Stomach (tissue), 8 donors: ENCODE measurements at regions not wholly inside any gene's neighbourhood (a gene's known extent, or its start where the extent isn't known, plus 50 kb on each side); places are given as distances from the start of the nearest gene placed in this dataset.

Experiments used
- DNase-seq, 2 donors: peaks; one replicate each; pipeline versions ENCODE4 v3.0.0 to v3.0.0-alpha.2; 2013 to 2019
- H3K27ac ChIP-seq, 5 donors: fragments of 200-600 bp in 4 of 5; sonication (generic) in 4 of 5; one replicate each; pipeline ENCODE4 v1.5.1; 2013 to 2019; ENCODE audit warnings: mild to moderate bottlenecking in 1 of 5, moderate library complexity in 1 of 5
- H3K27me3 ChIP-seq, 3 donors: fragments of 200-600 bp; sonication (generic); one replicate each; pipeline ENCODE4 v1.5.1; 2017 to 2019; ENCODE audit warnings: mixed run types in 1 of 3
- H3K36me3 ChIP-seq, 4 donors: fragments of 200-600 bp; sonication (generic); 1 replicate in 3 of 4; 2 replicates in 1 of 4; pipeline ENCODE4 v1.5.1; 2016 to 2019
- H3K4me1 ChIP-seq, 4 donors: fragments of 200-600 bp; sonication (generic); one replicate each; pipeline ENCODE4 v1.5.1; 2016 to 2019
- H3K4me3 ChIP-seq, 4 donors: fragments of 200-600 bp; sonication (generic) in 3 of 4; one replicate each; pipeline ENCODE4 v1.5.1; 2016 to 2019; ENCODE audit warnings: mild to moderate bottlenecking in 1 of 4
- H3K9me3 ChIP-seq, 4 donors: fragments of 200-600 bp; sonication (generic); one replicate each; pipeline ENCODE4 v1.5.1; 2016 to 2019
- CTCF ChIP-seq, 7 experiments: fragments of 450-650 bp in 4 of 7; fragments of 200-600 bp in 3 of 7; sonication (generic) in 3 of 7; IDR thresholded peaks; one replicate each; pipeline ENCODE4 v1.5.1; 2016 to 2019; ENCODE audit warnings: antibody characterized with exemption in 7 of 7, control low read depth in 2 of 7, mild to moderate bottlenecking in 1 of 7
- EP300 ChIP-seq: sonication (generic); formaldehyde crosslinking; IDR thresholded peaks from one replicate; pipeline ENCODE4 v1.6.1; 2017; ENCODE audit warnings: antibody characterized with exemption
- POLR2A ChIP-seq, 4 donors: fragments of 450-650 bp; IDR thresholded peaks; one replicate each; pipeline ENCODE4 v1.6.1; 2016; ENCODE audit warnings: antibody characterized with exemption in 4 of 4, control low read depth in 2 of 4, mild to moderate bottlenecking in 1 of 4, moderate library complexity in 1 of 4
- POLR2AphosphoS5 ChIP-seq, 3 donors: sonication (generic); formaldehyde crosslinking; IDR thresholded peaks; one replicate each; pipeline ENCODE4 v1.6.1; 2016; ENCODE audit warnings: antibody characterized with exemption in 3 of 3
- WGBS, 5 donors: extraction: QIAGEN DNeasy Blood & Tissue Kit in 3 of 5; methylation state at CpG; one replicate each; pipeline versions ENCODE4 v1.1.5 to v1.1.7; 2013 to 2018; 5-methylcytosine and 5-hydroxymethylcytosine counted together
- intact Hi-C: fragments of 100-400 bp; cut with DNase I; formaldehyde crosslinking; loops from one replicate; pipeline ENCODE4 v1.15.1; 2023; ENCODE audit warnings: low total_unique reads
- donor health status: healthy with polysubstance abuse.
- donor health status: Bipolar disorder and iron deficiency.
- donor health status: healthy.

GRCh38 chr3:146845361-146845760, 240.2 kb upstream of the PLSCR5 start:
- no peaks in the 10 kb centered on the region for H3K36me3 ChIP-seq
- 81 to 84% (median 83%) methylated on average over 3 of the region's 3 CpGs for WGBS, 5 donors
- no peak for TF ChIP-seq POLR2A (IDR thresholded peaks at IDR 0.05)
- TF ChIP-seq CTCF (IDR thresholded peaks at IDR 0.05), result no peak
- no peak for TF ChIP-seq EP300
- no peak for TF ChIP-seq POLR2AphosphoS5 (IDR thresholded peaks at IDR 0.05)
- no peaks in the 10 kb centered on the region for H3K4me1 ChIP-seq
- intact Hi-C loops, result no loop called here
- H3K27ac ChIP-seq, result no peak overlapping the region
- DNase-seq, result no peak
- no peaks in the 10 kb centered on the region for H3K9me3 ChIP-seq
- no peak overlapping the region for H3K4me3 ChIP-seq
- H3K27me3 ChIP-seq, result no peaks in the 10 kb centered on the region

GRCh38 chr3:146843476-146843875, 238.3 kb upstream of the PLSCR5 start:
- Histone ChIP-seq H3K27ac (no peak overlapping the region), H3K4me3 (no peak overlapping the region), H3K9me3 (no peaks in the 10 kb centered on the region), H3K4me1 (no peaks in the 10 kb centered on the region), H3K36me3 (no peaks in the 10 kb centered on the region), H3K27me3 (no peaks in the 10 kb centered on the region)
- no peak for DNase-seq
- intact Hi-C loops, result no loop called here
- no peak for TF ChIP-seq CTCF (IDR thresholded peaks at IDR 0.05)
- no peak for TF ChIP-seq POLR2A (IDR thresholded peaks at IDR 0.05)
- TF ChIP-seq EP300, result no peak
- no peak for TF ChIP-seq POLR2AphosphoS5 (IDR thresholded peaks at IDR 0.05)
- 80 to 96% (median 91%) methylated on average over 1 of the region's 1 CpG for WGBS, 5 donors

DNA sequence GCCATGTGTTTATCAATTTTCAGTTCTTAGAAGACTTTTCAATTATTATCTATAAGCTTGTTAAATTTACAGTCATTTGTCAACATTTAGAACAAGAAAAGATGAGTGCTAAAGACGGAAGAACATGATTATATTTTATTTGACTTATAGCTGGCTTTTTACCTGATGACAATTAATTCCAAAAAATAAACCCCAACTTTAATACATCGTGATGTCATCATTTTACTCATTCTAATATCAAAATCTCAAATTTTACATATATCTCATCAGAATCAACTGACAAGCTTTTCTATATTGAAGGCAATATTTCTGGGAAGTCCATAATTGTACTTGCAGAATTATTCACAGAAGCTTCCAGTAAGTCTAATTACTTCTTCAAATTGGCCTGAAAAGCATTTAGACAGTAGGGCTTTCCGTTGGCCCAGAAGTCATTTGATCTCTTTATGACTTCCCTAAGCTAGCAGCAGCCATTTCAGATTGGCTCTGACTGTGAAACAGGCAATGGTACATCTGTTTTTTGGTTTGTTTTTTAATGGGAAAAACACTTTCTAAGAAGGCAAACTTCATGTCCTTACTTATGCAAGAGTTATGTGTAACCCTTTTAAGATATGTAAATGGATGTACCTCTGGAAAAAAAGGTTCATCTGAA, 234.7 kb upstream of the PLSCR5 start:
- no peak overlapping the region for H3K27ac ChIP-seq
- no peak overlapping the region for H3K4me3 ChIP-seq
- TF ChIP-seq POLR2A (IDR thresholded peaks at IDR 0.05) (no peak), EP300 (no peak), CTCF (IDR thresholded peaks at IDR 0.05) (no peak), POLR2AphosphoS5 (IDR thresholded peaks at IDR 0.05) (no peak)
- no peaks in the 10 kb centered on the region for H3K36me3 ChIP-seq
- no peak for DNase-seq
- 67 to 70% (median 69%) methylated on average over 3 of the region's 3 CpGs for WGBS, 5 donors
- intact Hi-C loops, result no loop called here
- no peaks in the 10 kb centered on the region for H3K4me1 ChIP-seq
- no peaks in the 10 kb centered on the region for H3K27me3 ChIP-seq
- no peaks in the 10 kb centered on the region for H3K9me3 ChIP-seq

GRCh38 chr3:146838221-146838620, 233.1 kb upstream of the PLSCR5 start:
- no peak for DNase-seq
- intact Hi-C loops, result no loop called here
- TF ChIP-seq POLR2A (IDR thresholded peaks at IDR 0.05), result no peak
- TF ChIP-seq CTCF (IDR thresholded peaks at IDR 0.05), result no peak
- no peak for TF ChIP-seq POLR2AphosphoS5 (IDR thresholded peaks at IDR 0.05)
- TF ChIP-seq EP300, result no peak
- H3K27me3 ChIP-seq, result no peaks in the 10 kb centered on the region
- no peak overlapping the region for H3K27ac ChIP-seq
- H3K4me3 ChIP-seq, result no peak overlapping the region
- 86 to 95% (median 91%) methylated on average over 3 of the region's 3 CpGs for WGBS, 5 donors
- H3K36me3 ChIP-seq, result no peaks in the 10 kb centered on the region
- H3K4me1 ChIP-seq, result no peaks in the 10 kb centered on the region
- H3K9me3 ChIP-seq, result no peaks in the 10 kb centered on the region
